Activated naive CD4-positive, alpha-beta T cell treated with Interleukin-2 at 50 U/mL for 16 hours (primary cell): ENCODE measurements at regions not wholly inside any gene's neighbourhood (a gene's known extent, or its start where the extent isn't known, plus 50 kb on each side); places are given as distances from the start of the nearest gene placed in this dataset.
"Not testable (repeated sequence)": the region's sequence is repeated elsewhere in the genome, so short reads cannot be mapped to it uniquely, and the experiment has no call there.

Experiments
- DNase-seq: peaks from one replicate; pipeline ENCODE4 v3.0.0-alpha.2; 2020

- no peak for DNase-seq
These were observed 93.9 kb downstream of the EOMES start for GRCh38 chr3:27628026-27628750.

DNA sequence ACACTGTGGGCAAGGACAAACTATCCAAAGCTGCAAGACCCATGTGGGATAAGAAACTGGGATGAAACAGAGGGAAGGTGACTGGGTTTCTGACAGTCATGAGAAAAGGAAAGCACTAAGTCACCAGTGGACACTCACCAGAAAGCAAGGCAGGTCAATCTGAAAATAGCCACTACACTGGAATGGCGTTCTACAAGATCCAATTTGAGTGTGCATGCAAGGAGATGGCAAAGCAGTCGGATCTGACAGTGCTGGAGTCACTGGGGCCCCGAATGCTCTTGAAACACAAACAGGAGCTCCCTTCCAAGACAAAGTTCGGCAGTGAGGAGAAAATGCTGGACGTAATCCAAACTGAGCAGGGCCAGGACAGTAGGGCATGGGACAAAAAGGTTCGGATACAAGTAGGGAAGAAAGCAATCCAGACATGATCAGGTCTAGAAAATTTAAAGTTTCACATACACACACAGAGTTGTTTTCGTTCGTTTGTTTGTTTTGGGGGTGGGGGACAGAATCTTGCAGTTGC lies 95.5 kb downstream of the EOMES start:
- DNase-seq: no peak

GRCh38 chr3:27625864-27626263 lies 96.3 kb downstream of the EOMES start:
- DNase-seq: no peak

DNA sequence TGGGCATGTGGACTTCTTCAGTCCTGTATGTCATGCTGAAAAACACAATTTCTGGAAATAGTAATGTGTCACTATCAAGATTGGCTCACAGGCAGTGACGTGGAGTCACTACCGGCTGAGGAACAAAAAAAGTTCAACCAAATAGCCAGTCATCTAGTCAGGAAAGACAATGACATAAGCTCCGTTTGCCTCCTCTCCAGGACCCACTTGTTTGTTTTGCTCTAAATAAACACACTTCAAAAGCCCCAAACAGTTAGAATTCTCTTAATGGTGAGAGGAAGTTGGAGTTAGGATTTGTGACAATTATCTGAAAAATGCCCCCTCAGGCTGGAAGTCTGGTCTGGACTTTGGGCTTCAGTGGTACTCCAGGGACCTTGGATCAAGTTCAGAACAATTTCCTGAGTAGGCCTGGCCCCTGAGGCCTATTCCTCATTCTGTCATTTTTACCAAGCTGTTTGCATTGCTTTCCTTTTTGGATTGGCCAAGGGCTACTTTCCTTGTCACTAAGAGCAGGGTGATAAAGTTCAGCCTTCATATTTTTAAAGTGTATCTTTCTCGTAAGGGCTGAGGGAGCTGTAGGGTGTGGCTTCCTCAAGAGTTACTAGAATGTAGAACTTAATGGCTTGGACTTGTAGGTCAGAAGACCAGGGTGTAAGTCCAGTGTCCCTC lies 98.9 kb downstream of the EOMES start:
- DNase-seq: no peak

DNA sequence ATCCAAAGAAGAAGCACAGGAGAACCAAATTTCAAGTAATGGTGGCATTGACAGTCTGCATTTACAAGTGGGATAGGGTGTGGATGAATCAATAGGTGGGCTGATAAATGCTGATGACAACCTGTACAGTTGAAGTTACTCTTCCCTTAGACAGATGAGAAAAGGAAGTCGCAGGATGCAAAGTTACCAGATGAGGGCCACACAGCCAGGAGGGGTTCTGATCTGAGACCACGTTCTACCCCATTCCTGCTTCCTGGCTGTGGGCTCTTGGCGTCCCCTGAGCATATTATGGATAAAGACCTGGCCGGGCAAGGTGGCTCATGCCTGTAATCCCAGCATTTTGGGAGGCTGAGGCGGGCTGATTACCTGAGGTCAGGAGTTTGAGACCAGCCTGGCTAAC lies 104.6 kb downstream of the EOMES start:
- no peak for DNase-seq

- DNase-seq: no peak
These were observed 106.1 kb downstream of the EOMES start for GRCh38 chr3:27616031-27616430.

DNA sequence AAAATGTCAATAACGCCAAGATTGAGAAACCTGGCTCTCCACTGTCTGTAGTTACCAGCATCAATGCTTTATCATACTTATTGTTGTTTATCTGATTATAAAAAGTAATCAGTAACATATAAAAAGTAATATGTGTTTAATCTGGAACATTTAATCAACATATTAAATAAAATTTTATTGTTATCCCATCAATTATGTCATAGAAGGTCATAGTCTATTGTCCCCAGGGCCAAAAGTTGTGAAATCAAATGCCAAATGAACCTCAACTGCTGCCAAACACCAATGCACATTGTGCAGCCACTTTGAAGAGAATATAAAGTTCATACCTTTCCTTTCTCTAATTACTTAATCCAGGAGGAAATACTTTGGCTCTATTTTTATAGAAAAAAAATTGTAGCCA lies 106.6 kb downstream of the EOMES start:
- DNase-seq: no peak

DNA sequence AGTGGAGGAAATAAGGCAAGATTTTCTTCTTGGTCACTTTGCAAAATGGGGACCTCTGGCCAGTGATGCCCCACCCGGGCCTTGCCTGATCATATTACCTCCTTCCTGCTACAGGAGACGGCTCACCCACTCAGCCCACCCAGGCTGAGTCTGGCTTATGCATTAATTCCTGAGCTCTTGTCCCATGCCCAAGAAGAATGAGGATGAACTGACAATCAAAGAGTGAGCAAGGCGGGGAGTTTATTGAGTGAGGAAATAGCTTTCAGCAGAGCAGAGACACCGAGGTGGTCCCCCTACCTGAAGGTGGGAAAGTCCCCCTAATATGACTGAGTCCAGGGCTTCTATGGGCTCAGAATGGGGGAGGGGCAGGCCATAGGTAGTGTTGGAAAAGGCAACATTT lies 107.5 kb downstream of the EOMES start:
- no peak for DNase-seq

- no peak for DNase-seq
These were observed 108.2 kb downstream of the EOMES start for GRCh38 chr3:27613846-27614500.

GRCh38 chr3:27610800-27611525 lies 111.2 kb downstream of the EOMES start:
- no peak for DNase-seq

DNA sequence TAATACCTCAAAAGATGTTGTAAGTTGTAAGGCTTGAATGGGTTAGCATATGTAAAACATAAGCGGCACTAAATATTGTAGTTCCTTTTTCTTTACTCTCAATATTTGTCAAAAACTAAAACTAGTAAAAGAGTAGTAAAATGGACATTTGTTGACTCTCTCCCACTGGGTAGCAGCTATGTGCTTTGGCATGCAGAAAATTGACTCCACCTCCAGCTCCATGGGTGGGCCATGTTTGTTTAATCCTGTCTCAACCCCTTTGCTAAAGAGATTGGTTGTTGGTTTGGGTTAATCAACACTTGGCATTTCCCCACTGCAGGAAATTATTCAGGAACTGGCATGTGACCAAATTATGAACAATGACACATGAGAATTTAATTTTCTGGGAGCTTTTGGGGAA lies 114.8 kb downstream of the EOMES start:
- no peak for DNase-seq

DNA sequence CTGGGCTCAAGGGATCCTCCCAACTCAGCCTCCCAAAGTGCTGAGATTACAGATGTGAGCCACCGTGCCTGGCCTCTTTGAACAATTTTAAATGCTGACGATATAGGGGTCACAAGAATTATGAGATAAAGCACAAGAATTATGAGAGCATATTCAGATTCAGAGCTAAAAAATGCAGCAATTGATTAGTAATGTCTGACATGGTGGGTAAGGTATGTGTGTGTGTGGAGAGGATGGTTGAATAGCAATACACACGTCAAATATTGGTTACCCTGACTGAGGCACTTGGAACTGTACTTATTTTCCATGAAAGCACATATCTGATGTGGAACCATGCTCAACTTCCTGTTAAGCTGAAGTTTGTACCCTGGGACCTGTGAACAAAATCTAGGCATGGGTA lies 115.6 kb downstream of the EOMES start:
- no peak for DNase-seq

DNA sequence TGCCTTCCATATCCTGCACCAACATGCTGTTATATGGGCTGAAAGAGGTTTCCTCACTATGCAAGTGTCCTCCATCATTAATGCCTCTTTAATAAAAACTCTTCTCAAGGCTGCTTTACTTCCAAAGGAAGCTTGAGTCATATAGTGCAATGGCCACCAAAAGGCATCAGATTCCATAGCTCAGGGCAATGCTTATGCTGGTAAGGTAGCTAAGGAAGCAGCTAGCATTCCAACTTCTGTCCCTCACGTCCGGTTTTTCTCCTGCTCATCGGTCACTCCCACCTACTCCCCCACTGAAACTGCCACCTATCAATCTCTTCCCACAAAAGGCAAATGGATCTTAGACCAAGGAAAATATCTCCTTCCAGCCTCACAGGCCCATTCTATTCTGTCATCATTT lies 117.1 kb upstream of the SLC4A7 start:
- not testable (repeated sequence) for DNase-seq

GRCh38 chr3:27599741-27600140 lies 115.6 kb upstream of the SLC4A7 start:
- DNase-seq: not testable (repeated sequence)

- no peak for DNase-seq
These were observed 112.7 kb upstream of the SLC4A7 start for GRCh38 chr3:27596921-27597320.

- peak; percentile 7 for DNase-seq
These were observed 112.2 kb upstream of the SLC4A7 start for GRCh38 chr3:27596334-27596841.

- DNase-seq: no peak
These were observed 110.0 kb upstream of the SLC4A7 start for GRCh38 chr3:27594096-27594690.

- DNase-seq: no peak
These were observed 109.0 kb upstream of the SLC4A7 start for GRCh38 chr3:27593173-27593572.

DNA sequence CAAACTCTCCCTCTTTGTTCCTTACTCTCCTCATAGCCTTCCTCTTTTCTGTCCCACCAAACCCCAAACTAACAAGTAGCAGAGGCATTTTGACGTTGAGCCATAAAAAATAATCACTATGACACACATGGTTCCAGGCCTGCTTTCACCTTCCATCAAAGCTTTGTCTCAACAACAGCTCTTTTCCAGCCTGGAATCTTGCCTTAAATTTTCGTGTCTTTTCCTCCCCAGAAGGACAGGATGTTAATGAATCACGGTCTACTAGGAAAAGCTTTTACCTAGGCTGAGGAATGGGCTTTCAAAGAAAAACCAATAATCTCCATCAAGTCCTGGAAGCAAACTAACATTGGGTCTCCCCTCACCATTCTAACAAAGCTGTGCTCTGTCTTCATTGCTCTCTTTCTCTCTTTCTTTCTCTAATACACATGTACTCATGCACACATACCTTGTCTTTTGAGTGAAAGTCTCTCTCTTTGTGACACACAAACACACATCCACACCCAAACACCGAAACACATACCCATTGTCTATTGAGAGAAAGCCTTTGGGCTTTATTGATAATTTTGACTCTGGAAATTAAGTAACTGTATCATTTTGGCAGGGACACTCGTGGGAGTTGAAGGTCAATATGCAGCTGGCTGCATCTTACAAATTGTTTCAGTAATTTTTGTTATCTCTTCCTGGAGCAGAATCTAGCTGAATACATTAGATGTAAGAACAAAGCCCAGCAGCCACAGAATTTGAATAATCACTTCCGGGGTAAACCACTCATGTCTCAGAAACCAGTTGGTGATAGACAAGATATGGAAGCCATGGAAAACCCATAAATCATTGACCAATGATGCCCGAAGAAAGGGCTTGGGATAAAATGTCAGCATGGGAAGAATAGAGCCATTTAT lies 107.4 kb upstream of the SLC4A7 start:
- DNase-seq: no peak

GRCh38 chr3:27590437-27591298 lies 106.5 kb upstream of the SLC4A7 start:
- DNase-seq: no peak

GRCh38 chr3:27589795-27590194 lies 105.6 kb upstream of the SLC4A7 start:
- DNase-seq: no peak
